ENCODE measurements at regions not wholly inside any gene's neighbourhood (a gene's known extent, or its start where the extent isn't known, plus 50 kb on each side); places are given as distances from the start of the nearest gene placed in this dataset.

GRCh38 chr13:65342541-65343337 lies 1887.4 kb downstream of the PCDH9 start:
- TF ChIP-seq CTCF (conservative IDR thresholded peaks at IDR 0.05; ENCODE audit: low read length) (no peak), EZH2phosphoT487 (IDR thresholded peaks at IDR 0.05; ENCODE audit: borderline replicate concordance) (no peak)

Data from Loucy (cell line).